Stimulated activated CD8-positive, alpha-beta memory T cell treated with anti-CD3 and anti-CD28 coated beads, Interleukin-15, amount 100 ng/mL, for 4 hours (primary cell): ENCODE measurements at regions not wholly inside any gene's neighbourhood (a gene's known extent, or its start where the extent isn't known, plus 50 kb on each side); places are given as distances from the start of the nearest gene placed in this dataset.
"Not testable (repeated sequence)": the region's sequence is repeated elsewhere in the genome, so short reads cannot be mapped to it uniquely, and the experiment has no call there.

Source experiments
- DNase-seq, 2 donors: peaks; one replicate each; pipeline ENCODE4 v3.0.0-alpha.2; 2020; ENCODE audit warnings: low read depth in 2 of 2

DNA sequence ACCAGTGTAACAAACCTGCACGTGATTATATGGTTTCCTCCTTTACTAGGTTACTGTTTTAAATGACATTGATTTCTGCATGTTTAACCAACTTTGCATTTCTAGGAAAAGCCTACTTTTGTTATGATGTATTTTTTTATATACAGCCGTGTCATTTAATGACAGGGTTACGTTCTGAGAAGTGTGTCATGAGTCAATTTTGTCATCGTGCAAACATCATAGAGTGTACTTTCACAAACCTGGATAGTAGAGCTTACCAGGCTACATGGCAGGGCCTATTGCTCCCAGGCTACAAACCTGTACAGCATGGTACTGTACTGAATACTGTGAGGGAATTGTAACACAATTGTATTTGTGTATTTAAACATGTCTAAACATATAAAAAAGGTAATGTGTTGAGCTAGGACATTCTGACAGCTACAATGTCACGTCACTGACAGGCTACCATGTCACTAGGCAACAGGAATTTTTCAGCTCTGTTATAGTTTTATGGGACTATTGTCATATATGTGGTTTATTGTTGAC lies 205.3 kb downstream of the PRL start:
- DNase-seq, result no peak

- DNase-seq, result no peak
These were observed 201.0 kb downstream of the PRL start for GRCh38 chr6:22095836-22096235.

DNA sequence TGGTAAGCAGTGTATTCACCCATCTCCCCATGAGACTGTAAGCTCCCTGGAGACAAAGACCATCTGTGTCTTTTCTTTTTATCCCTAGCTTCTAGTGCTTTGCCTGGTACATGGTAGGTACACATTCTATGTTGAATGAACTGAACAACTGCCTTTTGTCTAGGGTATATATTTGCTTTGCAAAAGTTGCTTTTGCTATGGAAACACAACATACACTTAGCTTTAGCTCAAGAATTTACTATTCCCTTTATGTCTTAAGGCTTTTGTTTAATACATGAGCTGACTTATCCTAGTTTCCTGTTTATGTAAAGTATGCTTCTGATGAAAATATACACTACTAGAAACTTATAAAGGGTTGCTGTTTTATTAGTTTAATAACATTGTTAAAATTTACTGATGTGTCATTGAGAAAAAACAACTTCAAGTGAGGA lies 198.2 kb downstream of the PRL start:
- no peak for DNase-seq

GRCh38 chr6:22099231-22099630 lies 197.6 kb downstream of the PRL start:
- DNase-seq, result no peak

DNA sequence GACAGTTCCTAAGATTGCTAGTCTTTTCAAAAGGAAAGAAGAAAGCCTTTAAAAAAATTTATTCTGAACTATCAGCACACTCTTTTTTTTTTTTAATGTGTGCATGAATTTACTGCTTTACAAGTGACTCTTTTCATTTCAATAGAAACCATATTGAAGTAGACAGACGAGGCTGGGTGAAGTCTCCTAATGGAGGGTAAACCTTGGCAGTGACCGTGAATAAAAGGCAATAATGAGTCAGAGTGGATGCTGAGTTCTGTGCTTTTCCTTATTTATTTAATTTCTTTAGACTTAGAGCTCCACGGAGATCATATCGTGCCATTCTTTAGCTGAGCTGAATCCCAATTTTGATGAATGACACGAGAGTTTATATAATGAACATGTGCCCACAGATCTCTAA lies 196.9 kb downstream of the PRL start:
- no peak for DNase-seq

DNA sequence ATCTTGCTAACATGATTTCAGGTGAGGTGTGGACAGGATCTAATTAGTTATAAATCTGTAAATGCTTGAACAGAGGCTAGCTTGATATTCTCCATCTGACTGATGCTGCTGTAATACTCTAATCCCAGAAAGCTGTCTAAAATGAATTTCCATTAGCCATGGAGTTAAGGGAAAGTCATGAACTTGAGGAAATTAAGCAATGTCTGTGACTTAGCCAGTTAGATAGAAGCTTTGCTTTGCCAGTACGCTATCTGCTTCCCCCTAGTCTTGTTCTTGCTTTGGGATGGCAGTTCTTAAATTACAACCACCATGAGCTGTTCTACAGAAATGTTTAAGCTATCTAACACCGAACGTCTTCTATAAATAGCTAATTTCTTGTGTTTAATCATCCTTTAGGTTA lies 195.7 kb downstream of the PRL start:
- DNase-seq, result no peak

DNA sequence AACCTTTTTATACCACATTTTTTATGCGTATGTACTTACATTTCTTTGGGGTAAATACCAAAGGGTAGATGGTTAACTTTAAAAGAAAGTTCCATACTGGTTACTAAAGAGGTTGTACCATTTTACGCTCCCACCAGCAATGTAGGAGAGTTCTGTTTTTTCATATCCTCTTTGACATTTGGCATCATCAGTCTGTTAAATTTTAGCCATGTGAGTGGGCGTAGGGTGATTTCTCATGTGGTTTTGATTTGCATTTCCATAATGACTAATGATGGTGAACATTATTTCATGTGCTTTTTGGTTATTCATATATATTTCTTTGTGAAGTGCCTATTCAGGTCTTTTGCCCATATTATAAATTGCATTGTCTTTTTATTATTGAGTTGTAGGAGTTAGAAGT lies 194.2 kb downstream of the PRL start:
- no peak for DNase-seq

DNA sequence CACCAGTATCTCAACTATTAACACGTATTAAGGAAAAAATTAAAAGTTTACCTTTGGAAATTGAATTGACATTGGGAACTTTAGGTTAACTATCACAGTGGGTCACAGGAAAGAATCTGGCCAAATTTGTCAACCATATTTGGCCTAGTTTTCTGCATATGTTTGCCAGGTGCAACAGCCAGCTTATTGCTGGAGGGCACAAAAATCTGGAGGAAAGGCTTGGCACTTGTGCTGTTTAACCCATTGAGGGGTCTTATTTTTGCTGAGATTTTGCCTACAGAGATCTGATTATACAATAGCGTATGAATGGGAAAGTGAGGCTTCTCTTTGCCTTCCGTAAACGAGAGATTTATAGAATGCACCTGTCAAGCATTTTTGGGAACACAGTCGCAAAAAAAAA lies 190.4 kb downstream of the PRL start:
- no peak for DNase-seq

DNA sequence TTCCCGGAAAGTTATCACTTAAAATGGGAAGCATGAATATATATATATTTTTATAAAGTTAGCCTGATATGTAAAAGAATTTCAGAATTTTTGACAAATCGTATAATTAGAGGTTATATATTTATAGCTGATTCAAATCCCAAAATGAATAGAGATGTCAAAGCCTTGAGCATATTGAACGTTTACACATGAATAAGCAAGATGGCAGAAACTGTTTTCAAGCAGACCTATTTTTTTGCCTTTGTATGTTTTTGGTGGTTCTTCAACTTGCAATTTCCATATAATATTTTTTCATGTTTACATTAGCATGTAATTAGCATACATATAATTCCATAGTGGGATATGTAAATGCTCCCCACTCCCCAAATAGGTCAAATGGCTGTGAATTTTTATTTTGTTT lies 189.9 kb downstream of the PRL start:
- DNase-seq, result no peak

DNA sequence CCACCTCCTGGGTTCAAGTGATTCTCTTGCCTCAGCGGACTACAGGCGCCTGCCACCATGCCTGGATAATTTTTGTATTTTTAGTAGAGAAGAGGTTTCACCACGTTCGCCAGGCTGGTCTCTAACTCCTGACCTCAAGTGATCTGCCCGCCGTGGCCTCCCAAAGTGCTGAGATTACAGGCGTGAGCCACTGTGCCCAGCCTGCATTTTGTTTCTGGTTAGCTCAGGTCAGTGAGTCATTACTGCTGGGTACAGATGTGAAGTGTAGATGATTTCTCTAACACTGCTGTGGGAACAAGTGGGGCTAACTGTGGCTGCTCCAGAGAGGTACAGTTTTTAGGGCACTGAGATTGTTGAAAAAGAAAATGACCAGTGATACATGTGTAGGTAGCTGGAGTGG lies 188.6 kb downstream of the PRL start:
- DNase-seq, result no peak

GRCh38 chr6:22110061-22110460 lies 186.8 kb downstream of the PRL start:
- no peak for DNase-seq

GRCh38 chr6:22112461-22112860 lies 184.4 kb downstream of the PRL start:
- DNase-seq, result no peak

- DNase-seq, result no peak
These were observed 183.6 kb downstream of the PRL start for GRCh38 chr6:22113026-22113766.

- DNase-seq, result no peak
These were observed 181.3 kb downstream of the PRL start for GRCh38 chr6:22115559-22115958.

DNA sequence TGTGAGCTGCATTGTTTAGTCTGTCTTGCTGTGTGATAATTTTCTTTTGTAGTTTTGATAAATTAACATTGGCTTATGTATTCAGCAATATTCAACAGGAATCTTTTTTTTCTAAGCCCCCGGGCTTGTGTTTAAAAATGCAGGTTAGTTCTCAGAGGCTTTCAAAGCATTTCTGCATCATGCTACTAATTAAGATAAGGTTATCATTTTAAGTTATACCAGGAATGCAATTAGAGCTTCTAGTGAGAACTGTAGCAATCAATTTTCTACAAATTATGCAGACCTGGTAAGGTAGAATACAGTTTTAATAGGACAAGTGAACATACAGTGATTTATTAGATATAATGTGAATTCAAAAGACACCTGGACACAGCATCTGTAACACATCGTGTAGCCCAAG lies 179.2 kb downstream of the PRL start:
- DNase-seq, result no peak

DNA sequence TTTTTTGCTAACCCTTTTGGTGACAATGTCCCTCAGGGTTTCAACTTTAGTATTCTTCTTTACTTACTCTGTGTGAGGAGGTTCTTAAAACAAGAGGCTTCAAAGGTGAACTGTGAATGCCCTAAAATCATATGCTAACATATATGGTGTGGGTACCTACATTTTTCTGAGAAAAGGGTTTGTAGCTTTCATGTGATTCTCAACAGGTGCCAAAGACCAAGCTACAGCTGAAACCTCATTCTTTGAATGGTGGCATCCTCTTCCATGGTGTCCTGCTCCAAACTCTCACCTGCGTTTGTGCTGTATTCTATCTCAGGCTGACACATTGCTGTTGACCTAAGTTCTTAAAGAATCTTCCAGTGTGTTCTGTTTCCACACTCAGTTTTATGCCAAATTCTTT lies 177.3 kb downstream of the PRL start:
- DNase-seq, result no peak

GRCh38 chr6:22124756-22125155 lies 172.1 kb downstream of the PRL start:
- no peak for DNase-seq

GRCh38 chr6:22126910-22127309 lies 169.9 kb downstream of the PRL start:
- no peak for DNase-seq

DNA sequence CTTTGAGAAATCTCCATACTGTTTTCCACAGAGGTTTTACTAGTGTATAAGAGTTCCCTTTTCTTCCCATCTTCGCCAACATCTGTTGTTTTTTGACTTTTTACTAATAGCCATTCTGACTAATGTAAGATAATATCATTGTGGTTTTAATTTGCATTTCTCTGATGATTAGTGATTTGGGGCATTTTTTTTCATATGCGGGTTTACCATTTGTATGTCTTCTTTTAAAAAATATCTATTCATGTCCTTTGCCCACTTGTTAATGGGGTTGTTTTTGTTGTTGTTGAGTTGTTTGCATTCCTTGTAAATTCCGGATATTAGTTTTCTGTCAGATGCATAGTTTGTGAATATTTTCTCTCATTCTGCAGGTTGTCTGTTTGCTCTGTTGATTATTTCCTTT lies 167.1 kb downstream of the PRL start:
- DNase-seq, result no peak

DNA sequence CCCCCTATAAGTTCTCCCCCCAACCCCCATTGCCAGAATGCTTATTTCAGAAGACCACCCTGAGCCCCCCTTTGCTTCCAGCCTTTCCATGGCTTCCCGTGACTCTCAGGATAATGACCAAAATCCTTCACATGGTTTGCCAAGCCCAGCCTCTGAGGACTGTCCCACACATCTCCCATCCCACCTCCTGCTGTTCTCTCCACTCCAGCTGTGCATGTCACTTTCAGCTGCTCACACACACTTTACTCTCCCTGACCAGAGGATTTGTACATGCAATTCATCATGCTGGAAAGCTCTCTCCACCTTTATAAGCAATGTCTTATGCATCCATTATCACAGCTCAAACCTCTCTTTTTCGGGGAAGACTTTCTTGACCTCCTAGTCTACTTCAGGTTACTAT lies 164.2 kb downstream of the PRL start:
- no peak for DNase-seq

DNA sequence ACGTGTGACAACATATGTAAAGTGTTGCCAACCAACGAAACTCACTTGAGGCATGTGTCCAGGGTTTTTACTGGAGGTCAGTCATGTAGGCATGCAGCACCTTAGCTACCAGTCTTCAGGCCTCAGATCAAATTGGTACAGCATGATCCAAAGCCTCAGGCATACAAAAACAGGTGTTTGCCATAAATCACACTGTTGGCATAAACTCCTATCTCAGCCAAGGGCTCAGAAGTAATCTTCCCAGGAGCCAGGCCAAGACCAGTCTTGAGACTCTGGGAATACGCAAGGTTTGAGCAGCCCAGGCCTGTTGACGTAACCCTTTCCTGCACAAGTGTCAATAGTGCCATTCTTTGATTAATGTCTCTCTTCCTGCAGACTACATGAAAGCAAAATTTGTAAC lies 163.5 kb downstream of the PRL start:
- DNase-seq, result no peak

GRCh38 chr6:22134308-22134707 lies 162.5 kb downstream of the PRL start:
- no peak for DNase-seq

DNA sequence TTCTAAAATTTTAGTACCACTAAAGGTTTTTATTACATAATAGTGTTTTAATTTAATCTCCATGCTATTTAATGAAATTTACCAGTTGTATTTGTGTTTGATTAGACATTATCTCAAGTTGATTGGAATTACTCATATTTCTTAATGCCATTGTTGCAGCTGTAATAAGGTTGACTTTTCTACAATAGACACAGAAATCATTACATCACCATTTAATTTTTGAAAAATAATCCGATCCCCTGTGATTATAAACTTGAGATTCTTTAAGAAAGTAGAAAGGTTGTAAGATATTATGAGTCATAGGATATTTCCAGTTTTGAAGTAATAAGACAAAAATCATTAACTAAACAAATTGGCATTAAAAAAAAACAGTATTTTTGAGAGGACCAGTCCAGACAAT lies 161.4 kb downstream of the PRL start:
- DNase-seq, result no peak

GRCh38 chr6:22140736-22141135 lies 156.1 kb downstream of the PRL start:
- DNase-seq, result not testable (repeated sequence)
